T-helper 1 cell treated with Interleukin-12 subunit alpha and Interleukin-12 subunit beta and Interleukin-4 antibody, amounts not matched to agents 30 ng/mL and 1 ng/mL, for 36 hours (primary cell): ENCODE measurements at regions not wholly inside any gene's neighbourhood (a gene's known extent, or its start where the extent isn't known, plus 50 kb on each side); places are given as distances from the start of the nearest gene placed in this dataset.
"Not testable (repeated sequence)": the region's sequence is repeated elsewhere in the genome, so short reads cannot be mapped to it uniquely, and the experiment has no call there.

Experiments used
- intact Hi-C: fragments of 100-400 bp; cut with micrococcal nuclease; formaldehyde crosslinking; loops from one replicate; pipeline ENCODE4 v1.15.1; 2024

- intact Hi-C loops: loop anchor here (10.0 kb wide), 1 partner anchor 163 kb away; no protein-coding TSS in a partner anchor
These were observed 730.9 kb upstream of the GJE1 start for GRCh38 chr6:141401851-141402250.

- intact Hi-C loops: loop anchor here (10.0 kb wide), 1 partner anchor 164 kb away; no protein-coding TSS in a partner anchor
These were observed 731.6 kb upstream of the GJE1 start for GRCh38 chr6:141401168-141401567.

DNA sequence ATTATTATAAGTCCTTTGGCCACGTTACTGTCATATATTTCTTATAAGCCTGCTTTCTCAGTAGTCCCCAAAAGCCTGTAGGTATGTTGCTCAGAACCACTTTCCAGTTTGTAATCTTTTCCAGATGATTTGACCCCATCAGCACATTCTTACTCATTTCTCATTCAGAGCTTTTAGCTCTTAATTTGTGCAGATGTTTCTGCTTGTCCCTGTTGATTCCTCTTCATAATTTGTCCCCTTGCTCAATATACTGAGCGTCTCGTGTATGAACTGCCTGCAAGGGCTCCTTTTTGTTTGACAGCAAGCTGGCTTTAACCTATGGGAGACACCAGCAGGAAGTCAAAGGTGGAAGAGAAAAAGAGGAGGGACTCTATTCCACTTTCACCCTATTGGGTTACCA lies 733.8 kb upstream of the GJE1 start:
- intact Hi-C loops: no loop called here

DNA sequence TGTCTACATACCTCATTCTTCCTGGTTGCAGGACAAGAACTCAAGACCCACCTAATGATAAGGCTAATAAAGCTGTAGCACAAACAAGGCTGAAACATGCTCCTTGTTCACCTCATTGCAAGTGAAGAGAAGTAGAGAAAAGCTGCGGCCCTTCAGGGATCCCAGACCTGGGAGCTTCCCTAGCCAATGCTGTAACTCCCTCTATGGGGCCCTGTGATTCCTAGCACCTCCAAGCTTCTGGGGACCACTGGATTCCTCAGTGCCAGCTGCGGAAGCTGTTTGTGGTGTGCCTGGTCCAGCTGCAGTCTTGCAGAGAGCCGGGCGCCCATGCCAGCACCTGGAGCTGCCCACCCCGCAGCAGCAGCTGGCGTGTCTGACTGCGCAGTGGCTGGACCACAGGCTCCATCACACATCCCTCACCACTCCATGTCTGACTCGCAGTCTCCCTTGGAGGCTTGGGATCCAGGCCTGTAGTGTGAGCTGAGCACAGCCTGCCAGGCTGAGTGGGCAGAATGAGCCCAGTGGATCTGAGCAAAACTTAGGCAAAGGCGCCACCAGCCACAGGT lies 737.2 kb upstream of the GJE1 start:
- intact Hi-C loops: no loop called here

- intact Hi-C loops: no loop called here
These were observed 738.1 kb upstream of the GJE1 start for GRCh38 chr6:141394565-141395051.

DNA sequence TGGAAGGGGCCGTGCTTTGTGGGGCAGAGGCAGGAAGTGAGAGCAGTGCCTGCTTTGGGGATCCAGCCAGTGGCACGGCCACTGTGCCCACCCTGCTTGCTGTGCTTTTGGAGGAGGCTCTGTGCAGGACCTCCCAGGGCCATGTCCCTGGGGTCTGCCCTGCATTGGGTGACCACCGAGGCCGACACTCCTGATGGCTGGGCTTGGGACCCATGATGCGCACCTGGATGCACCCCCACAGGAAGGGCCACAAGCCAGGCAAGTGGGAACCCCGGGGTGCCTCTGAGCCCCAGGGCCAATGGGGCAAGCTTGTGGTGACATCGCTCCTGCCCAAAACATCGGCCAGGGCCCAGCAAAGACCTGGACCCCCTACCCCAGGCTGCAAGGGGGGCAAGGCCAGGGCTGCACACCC lies 738.6 kb upstream of the GJE1 start:
- intact Hi-C loops: no loop called here

DNA sequence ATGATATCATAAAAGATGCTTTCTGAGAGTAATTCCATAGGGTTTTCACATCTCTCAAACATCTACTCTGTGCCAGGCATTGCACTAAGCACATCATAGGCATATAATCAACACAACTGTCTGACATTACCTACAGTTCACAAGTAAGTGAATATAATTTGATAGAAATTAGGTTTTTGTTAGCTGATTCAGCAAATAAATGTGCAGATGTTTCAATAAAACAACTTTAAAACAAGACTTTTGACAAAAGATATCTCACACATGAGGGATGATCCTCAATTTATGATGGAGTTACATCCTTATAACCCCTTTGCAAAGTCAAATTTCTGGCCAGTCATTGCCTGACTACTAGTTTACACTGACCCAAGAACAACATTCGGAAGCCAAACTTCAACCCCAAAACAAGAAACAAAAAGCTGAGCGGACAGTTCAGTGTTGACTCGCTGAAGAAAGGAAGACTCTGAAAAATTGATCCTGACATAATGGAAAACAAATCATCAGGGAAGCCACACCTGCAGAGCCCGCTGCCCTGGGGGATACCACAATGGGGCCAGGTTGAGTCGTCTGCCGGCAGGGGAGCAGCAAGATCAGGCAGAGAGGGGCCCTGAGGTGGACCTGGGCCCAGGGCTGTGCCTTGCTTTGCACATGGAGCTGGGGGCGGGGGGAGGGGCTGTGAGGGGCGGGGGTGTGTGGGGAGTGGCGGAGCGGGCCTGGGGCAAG lies 739.2 kb upstream of the GJE1 start:
- intact Hi-C loops: no loop called here

DNA sequence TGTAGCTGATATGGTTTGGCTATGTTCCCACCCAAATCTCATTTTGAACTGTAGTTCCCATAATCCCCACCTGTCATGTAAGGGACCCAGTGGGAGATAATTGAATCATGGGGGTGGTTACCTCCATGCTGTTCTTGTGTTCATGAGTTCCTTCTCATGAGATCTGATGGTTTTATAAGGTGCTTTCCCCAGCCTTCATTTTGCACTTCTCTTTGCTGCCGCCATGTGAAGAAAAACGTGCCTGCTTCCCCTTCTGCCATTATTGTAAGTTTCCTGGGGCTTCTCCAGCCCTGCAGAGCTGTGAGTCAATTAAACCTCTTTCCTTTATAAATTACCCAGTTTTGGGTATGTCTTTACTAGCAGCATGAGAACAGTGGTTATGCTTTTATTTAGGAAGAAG lies 741.6 kb upstream of the GJE1 start:
- intact Hi-C loops: not testable (repeated sequence)

DNA sequence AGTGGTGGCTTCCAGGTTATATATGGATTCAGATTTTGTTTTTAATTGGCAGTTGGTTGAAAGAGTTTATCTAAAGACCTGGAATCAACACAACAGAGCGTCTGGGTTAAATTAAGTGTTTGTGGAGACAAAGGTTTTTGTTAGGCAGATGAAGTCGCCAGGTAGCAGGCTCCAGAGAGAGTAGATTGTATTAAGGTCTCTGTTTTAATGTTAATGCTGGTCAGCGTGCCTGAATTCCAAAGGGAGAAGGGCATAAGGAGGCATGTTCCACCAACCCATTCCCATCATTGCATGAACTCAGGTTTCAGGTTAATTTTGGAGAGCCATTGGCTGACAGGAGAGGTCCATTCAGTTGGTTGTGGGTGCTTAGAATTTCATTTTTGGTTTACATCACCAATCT lies 744.1 kb upstream of the GJE1 start:
- intact Hi-C loops: no loop called here

- intact Hi-C loops: no loop called here
These were observed 762.3 kb upstream of the GJE1 start for GRCh38 chr6:141370438-141370837.

DNA sequence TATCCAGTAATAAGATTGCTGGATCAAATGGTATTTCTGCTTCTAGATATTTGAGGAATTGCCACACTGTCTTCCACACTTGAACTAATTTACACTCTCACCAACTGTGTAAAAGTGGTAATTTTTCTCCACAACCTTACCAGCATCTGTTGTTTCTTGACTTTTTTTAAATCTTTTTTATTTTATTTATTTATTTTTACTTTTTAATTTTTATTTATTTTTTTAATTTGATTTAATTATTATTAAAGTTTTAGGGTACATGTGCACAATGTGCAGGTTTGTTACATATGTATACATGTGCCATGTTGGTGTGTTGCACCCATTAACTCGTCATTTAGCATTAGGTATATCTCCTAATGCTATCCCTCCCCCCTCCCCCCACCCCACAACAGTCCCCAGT lies 765.9 kb upstream of the GJE1 start:
- intact Hi-C loops: not testable (repeated sequence)

DNA sequence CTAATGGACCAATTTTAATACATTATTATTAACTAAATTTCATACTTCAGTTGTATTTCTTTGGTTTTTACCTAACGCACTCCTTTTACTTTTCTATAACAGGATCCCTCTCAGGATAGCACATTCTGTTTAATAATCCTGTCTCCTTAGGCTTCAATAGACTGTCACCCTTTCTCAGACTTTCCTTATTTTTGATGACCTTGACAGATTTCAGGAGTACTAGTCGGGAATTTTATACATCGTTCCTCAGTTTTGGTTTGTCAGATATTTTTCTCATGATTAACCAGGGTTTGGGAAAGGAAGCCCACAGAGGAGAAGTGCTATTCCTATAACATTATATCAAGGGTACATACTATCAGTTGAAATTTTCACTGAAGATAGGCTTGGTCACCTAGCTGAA lies 768.0 kb upstream of the GJE1 start:
- intact Hi-C loops: no loop called here

DNA sequence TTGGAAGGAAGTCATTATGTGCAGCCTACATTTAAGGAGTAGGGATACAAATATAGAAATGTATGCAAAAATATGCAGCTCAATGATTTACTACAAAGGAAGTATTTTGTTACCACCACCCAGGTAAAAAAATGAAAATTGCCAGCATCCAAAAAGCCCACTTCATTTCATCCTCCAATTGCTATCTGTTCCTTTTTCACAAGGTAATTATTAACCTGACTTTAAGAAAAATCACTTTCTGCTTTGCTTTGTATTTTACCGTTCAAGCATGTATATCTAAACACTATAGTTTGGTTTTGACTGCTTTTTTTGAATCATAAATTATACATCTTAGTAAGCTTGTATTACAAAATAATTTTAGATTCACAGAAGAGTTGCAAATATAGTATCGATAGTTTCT lies 768.5 kb upstream of the GJE1 start:
- intact Hi-C loops: no loop called here

DNA sequence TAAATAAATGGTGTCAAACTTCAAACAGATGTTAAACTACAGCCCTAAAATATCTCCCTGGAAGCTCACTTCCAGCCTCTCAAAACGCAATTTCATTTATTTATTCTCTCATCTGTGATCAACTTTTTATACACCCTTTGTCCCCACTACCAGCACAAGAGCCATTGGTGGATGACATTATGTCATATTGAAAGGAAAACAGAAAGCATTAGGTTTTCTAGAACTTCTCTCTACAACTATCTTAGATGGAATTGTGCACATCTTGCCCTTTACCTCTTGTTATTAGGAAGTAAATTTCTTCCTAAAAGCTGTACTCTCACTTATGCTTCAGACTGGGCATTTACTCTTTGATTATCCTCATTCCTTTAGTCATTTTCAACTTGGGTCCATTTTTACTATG lies 771.2 kb upstream of the GJE1 start:
- intact Hi-C loops: no loop called here

DNA sequence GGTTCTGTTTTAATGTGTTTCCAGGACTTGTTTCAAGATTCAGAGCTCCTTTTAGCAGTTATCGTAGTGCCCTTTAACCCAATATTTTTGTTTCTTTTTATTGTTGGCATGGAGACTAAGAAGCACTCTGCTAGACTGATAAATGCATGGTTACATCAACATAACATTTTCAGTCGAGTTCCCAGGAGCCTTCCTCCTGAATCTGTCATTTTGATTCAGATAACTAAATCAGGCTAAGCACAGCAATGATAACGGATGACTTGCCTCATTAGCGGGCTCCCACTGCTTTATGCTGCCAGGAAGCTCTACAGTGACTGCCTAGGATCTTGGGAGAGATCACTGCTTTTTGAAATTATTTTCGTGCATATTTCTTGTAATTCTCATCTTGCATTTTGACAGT lies 772.8 kb upstream of the GJE1 start:
- intact Hi-C loops: no loop called here

GRCh38 chr6:141354191-141354955 lies 778.4 kb upstream of the GJE1 start:
- intact Hi-C loops: no loop called here

DNA sequence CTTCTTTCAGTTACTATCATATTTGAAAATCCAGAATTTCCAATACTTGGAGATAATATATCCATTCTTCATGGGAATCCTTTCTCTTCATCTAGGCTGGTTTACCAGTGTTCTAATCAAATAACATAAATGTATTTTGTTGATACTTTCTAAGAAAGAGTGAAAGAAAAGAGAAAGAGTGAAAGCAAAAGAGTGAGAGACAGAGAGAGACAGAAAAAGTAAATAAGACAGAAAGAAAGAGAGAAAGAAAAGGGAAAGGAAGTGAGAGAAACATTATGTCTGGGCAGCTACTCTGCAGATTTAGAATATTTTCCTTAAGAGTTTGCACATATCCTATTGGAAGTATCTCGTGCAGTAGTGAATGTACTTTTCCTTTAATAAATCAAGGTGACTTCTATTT lies 781.0 kb upstream of the GJE1 start:
- intact Hi-C loops: no loop called here

GRCh38 chr6:141349710-141350109 lies 783.0 kb upstream of the GJE1 start:
- intact Hi-C loops: no loop called here

- intact Hi-C loops: no loop called here
These were observed 784.7 kb upstream of the GJE1 start for GRCh38 chr6:141347906-141348492.

DNA sequence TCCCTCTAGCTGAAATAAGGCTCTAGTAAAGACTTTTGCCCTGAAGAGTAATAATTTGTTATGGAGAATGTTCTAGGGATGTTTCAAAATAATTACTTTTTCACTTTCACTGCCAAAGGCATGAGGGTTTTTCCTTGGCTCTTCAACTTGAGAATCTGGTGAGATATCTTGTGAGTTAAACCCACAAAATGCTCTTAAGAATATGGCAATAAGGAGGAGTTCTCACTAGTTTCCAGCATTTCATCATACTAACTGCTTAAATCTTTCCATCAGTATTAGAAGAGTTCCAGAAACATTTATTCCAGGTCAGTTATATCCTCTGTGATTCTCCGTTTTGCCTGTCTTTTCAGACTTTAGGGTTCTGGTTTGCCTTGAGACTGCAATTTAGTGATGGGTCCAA lies 785.6 kb upstream of the GJE1 start:
- intact Hi-C loops: no loop called here

DNA sequence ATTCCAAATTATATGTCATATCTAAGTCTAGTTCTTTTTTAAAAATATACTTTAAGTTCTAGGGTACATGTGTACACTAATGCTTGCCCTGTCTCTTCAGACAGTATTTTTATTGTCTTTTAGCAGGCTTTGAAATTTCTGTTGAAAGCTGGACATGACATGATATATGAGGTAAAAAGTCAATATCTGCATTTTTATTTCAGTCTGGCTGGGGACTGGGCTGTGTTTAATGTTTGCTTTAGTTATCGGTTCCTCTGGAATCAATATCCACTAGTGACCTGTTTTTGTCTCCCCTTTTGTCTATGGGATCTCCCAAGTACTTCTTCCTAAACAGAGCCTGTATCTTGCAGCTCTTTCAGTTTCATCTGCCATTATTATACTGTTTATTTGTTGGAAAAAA lies 786.2 kb upstream of the GJE1 start:
- intact Hi-C loops: no loop called here

DNA sequence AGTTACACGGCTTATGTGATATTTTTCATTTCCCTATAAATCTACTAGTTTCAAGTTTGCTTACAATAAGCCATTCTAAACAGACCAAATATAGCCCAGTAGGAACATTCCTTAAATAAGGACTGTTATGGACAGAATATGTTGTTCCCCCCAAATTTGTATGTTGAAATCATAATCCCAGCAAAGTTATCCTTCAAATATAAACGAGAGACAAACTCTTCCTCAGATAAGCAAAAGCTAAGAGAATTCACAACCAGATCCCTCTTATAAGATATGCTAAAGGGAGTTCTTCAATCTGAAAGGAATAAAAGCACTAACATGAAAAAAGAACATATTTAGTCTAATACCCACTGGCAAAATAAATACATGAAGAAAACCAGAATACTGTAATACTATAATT lies 795.5 kb upstream of the GJE1 start:
- intact Hi-C loops: no loop called here
